GM12872 (cell line): ENCODE measurements at regions not wholly inside any gene's neighbourhood (a gene's known extent, or its start where the extent isn't known, plus 50 kb on each side); places are given as distances from the start of the nearest gene placed in this dataset.

ENCODE experiments used
- CTCF ChIP-seq: IDR thresholded peaks from 3 replicates; pipeline ENCODE4 v1.5.1; 2011; ENCODE audit warnings: low read depth, mild to moderate bottlenecking, low read length, moderate library complexity; ENCODE audit not compliant: insufficient read depth

- no peak for TF ChIP-seq CTCF
These were observed 68.3 kb upstream of the CHD2 start for GRCh38 chr15:92831655-92832328.

GRCh38 chr15:92833106-92833433 is 67.1 kb upstream of the CHD2 start:
- no peak for TF ChIP-seq CTCF

- TF ChIP-seq CTCF = no peak
These were observed 66.4 kb upstream of the CHD2 start for GRCh38 chr15:92833493-92834271.

DNA sequence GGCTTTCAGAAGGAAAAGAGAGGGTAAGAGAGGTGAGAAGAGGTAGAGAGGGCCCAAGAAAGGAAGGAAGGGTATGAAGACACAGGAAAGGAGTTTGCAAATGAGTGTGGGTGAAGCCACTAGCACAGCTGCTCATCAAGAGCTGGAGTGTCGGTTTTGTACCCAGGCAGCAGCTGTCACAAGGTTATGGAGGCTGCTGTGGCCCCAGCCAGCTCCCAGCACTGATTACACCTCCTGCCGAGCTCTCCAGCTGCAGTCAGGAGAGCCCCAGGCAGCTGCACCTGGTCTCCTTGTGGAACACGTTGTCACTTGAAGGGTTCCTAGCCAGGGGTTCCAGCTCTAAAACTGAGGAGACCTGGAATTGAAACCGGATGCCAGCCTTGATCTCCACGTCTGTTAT is 60.4 kb upstream of the CHD2 start:
- TF ChIP-seq CTCF = no peak

- TF ChIP-seq CTCF = no peak
These were observed 60.0 kb upstream of the CHD2 start for GRCh38 chr15:92840149-92840548.

DNA sequence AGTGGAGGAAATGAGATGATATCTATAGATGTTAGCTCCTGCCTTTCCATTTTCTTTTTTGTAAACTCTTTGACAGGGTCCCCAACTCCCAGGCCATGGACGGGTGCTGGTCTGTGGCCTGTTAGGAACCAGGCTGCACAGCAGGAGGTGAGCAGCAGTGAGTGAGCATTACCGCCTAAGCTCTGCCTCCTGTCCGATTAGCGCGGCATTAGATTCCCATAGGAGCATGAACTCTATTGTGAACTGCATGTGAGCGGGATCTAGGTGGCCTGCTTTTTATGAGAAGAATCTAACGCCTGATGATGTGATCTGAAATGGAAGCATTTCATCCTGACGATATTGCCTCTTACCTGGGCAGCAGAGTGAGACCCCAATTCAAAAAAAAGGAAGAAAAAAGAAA is 56.8 kb upstream of the CHD2 start:
- no peak for TF ChIP-seq CTCF

GRCh38 chr15:92843814-92844213 is 56.3 kb upstream of the CHD2 start:
- no peak for TF ChIP-seq CTCF
